ENCODE measurements at regions not wholly inside any gene's neighbourhood (a gene's known extent, or its start where the extent isn't known, plus 50 kb on each side); places are given as distances from the start of the nearest gene placed in this dataset.

DNA sequence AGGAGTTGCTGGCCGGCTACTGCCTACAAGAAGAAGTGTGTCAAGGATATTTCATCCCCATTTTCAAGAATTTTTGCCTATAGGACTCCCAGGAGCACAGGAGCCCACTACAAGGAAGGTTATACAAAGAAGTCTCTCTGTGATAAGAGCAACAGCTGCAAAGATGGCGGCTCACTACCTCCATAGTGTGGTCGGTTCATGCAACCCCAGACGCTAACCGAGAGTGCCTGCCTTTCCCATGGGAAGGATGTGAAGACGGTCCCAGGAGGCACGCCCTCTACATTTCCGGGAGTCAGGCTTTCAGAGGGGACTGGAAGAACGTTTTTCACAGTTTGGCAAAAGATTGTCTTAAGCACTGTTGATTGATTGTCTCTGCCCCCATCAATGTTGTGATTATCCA, 816.3 kb downstream of the QKI start:
- BruUV-seq (replicated peaks) = no TSS peak
- POLR2A ChIA-PET (ENCODE audit: unreplicated experiment) = no interaction called here
- no peak for TF ChIP-seq RCOR1 (IDR thresholded peaks at IDR 0.05; ENCODE audit: insufficient replicate concordance, low read length)
- no peak for TF ChIP-seq RFX5 (IDR thresholded peaks at IDR 0.05; ENCODE audit: low read depth, low read length)
- TF ChIP-seq FOS (IDR thresholded peaks at IDR 0.05; ENCODE audit: low read depth, low read length) = no peak
- no peak overlapping the region for H3K56ac ChIP-seq (ENCODE audit: extremely low read depth, insufficient read depth, low read length)
- no peak overlapping the region for H2AFZ ChIP-seq (replicated peaks; ENCODE audit: low read length, poor library complexity)
- no peak overlapping the region for H3K14ac ChIP-seq (replicated peaks; ENCODE audit: low read depth, low read length)
- H2AK9ac ChIP-seq (replicated peaks; ENCODE audit: low read depth, low read length, poor library complexity) = no peak overlapping the region
- no CpG with 5 or more reads among the region's 9 CpGs for WGBS, 2 experiments (ENCODE audit: extremely low coverage in 2 of 2, insufficient read length in 1 of 2)
- H3K79me1 ChIP-seq (ENCODE audit: low read depth in 1 of 2, low read length in 2 of 2) = no peaks in the 10 kb centered on the region
- H3K4ac ChIP-seq (ENCODE audit: low read depth, low read length) = no peak overlapping the region
- H4K20me1 ChIP-seq (ENCODE audit: insufficient read depth, low read length) = no peaks in the 10 kb centered on the region
- no peak overlapping the region for H3K27ac ChIP-seq (ENCODE audit: insufficient read depth, low read length)
- CTCF ChIA-PET = no interaction called here
- H2BK15ac ChIP-seq (ENCODE audit: low read depth, low read length) = no peak overlapping the region
- no peak overlapping the region for H3K9ac ChIP-seq (ENCODE audit: low read depth, low read length)
- DNase-seq (no peak), ATAC-seq (ENCODE audit: low read depth) (no peak)
- H3K4me3 ChIP-seq (ENCODE audit: insufficient read depth, low read depth, low read length) = no peak overlapping the region
- H2BK5ac ChIP-seq (ENCODE audit: low read depth, low read length, poor library complexity, severe bottlenecking) = no peak overlapping the region
- no peak overlapping the region for H3K4me2 ChIP-seq (ENCODE audit: low read depth, low read length)
- H4K5ac ChIP-seq (ENCODE audit: low read depth, low read length) = no peak overlapping the region
- H3K18ac ChIP-seq (ENCODE audit: low read depth, low read length) = no peak overlapping the region
- H3K23ac ChIP-seq (ENCODE audit: low read depth, low read length) = no peak overlapping the region
- no peaks in the 10 kb centered on the region for H3K36me3 ChIP-seq (ENCODE audit: control insufficient read depth, insufficient read depth, low read length)
- no peak overlapping the region for H2BK20ac ChIP-seq (ENCODE audit: low read depth, low read length)
- no peak overlapping the region for H4K91ac ChIP-seq (ENCODE audit: insufficient read depth, low read depth, low read length)
- peaks cover 22% of the 10 kb centered on the region for H3K9me3 ChIP-seq (ENCODE audit: control insufficient read depth, insufficient read depth, low read length)
- no peaks in the 10 kb centered on the region for H3K9me1 ChIP-seq (ENCODE audit: insufficient read depth, low read length)
- intact Hi-C loops (cut with micrococcal nuclease) (no loop called here), in situ Hi-C loops (cut with MboI; ENCODE audit: low sequenced_read_pairs) (no loop called here), dilution Hi-C loops (cut with HindIII; ENCODE audit: low sequenced_read_pairs, unreplicated experiment) (no loop called here)
- no peaks in the 10 kb centered on the region for H3K27me3 ChIP-seq (ENCODE audit: control insufficient read depth, insufficient read depth, low read length)
- no peak overlapping the region for H2AK5ac ChIP-seq (ENCODE audit: low read depth, low read length)
- H4K8ac ChIP-seq (ENCODE audit: low read depth in 2 of 2, low read length in 2 of 2) = no peak overlapping the region
- no peak overlapping the region for H2BK120ac ChIP-seq (ENCODE audit: low read depth, low read length)
- no peaks in the 10 kb centered on the region for H3K4me1 ChIP-seq (ENCODE audit: control insufficient read depth, insufficient read depth, low read length)

Measured in IMR-90 (cell line).